ENCODE measurements at regions not wholly inside any gene's neighbourhood (a gene's known extent, or its start where the extent isn't known, plus 50 kb on each side); places are given as distances from the start of the nearest gene placed in this dataset.

DNA sequence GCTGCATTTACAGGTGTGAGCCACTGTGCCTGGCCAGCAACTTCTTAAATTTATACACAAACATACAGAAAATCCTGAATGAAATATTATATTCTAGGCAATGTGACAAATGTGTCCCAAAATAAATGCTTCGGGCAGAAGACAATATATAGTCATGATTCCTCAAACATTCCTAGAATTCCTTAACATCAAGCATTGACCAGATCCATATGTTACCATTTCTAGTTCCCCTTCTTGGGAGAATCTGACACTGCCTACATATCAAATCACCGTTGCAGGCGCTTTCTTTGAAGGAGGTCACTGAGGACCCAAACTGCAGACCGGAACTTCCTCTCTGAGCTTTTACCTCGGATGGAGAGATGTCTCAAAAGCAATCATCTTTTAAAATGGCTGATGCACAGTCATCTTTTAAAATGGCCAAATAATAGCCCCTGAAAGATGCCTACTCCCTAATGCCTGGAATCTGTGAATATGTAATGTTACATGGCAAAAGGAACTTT, 323.5 kb downstream of the PHF14 start:
- no peaks in the 10 kb centered on the region for H3K27me3 ChIP-seq
- H3K36me3 ChIP-seq: no peaks in the 10 kb centered on the region
- no peak overlapping the region for H3K4me3 ChIP-seq
- H3K27ac ChIP-seq: no peak overlapping the region
- DNase-seq (no peak), ATAC-seq (no peak)
- no peaks in the 10 kb centered on the region for H3K4me1 ChIP-seq
- no peaks in the 10 kb centered on the region for H3K9me3 ChIP-seq
- TF ChIP-seq, protein P1, sequence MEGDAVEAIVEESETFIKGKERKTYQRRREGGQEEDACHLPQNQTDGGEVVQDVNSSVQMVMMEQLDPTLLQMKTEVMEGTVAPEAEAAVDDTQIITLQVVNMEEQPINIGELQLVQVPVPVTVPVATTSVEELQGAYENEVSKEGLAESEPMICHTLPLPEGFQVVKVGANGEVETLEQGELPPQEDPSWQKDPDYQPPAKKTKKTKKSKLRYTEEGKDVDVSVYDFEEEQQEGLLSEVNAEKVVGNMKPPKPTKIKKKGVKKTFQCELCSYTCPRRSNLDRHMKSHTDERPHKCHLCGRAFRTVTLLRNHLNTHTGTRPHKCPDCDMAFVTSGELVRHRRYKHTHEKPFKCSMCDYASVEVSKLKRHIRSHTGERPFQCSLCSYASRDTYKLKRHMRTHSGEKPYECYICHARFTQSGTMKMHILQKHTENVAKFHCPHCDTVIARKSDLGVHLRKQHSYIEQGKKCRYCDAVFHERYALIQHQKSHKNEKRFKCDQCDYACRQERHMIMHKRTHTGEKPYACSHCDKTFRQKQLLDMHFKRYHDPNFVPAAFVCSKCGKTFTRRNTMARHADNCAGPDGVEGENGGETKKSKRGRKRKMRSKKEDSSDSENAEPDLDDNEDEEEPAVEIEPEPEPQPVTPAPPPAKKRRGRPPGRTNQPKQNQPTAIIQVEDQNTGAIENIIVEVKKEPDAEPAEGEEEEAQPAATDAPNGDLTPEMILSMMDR (IDR thresholded peaks at IDR 0.05): no peak
- intact Hi-C loops (cut with DNase I): no loop called here

DNA sequence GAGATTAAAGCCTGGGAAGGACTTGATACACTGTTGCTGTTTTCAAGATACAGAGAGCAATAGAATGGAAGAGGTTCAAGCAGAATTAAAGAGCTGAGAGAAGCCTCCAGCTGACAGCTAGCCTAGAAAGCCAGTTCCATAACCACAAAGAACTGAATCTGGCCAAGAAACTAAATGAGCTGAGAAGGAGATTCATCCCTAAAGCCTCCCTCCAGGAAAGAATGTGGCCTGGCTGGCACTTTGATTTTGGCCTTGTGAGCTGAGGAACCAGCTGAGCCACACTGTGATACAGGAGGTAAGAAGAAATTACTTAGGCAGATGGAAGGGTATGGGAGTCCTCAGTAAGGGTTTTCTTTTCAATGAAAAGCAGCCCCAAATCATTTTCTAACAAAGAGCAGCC, 324.1 kb downstream of the PHF14 start:
- no peak for ATAC-seq
- DNase-seq: no peak
- no peak overlapping the region for H3K4me3 ChIP-seq
- no peaks in the 10 kb centered on the region for H3K36me3 ChIP-seq
- intact Hi-C loops (cut with DNase I): no loop called here
- peaks cover 0 to 3% of the 10 kb centered on the region in 2 donors for H3K9me3 ChIP-seq
- H3K27me3 ChIP-seq: no peaks in the 10 kb centered on the region
- TF ChIP-seq, protein P1 (IDR thresholded peaks at IDR 0.05): no peak
- H3K4me1 ChIP-seq: no peaks in the 10 kb centered on the region
- H3K27ac ChIP-seq: no peak overlapping the region

GRCh38 chr7:11298220-11298619, 324.5 kb downstream of the PHF14 start:
- TF ChIP-seq, protein P1 (IDR thresholded peaks at IDR 0.05): no peak
- no peak for DNase-seq
- H3K9me3 ChIP-seq: peaks cover 0 to 5% of the 10 kb centered on the region in 2 donors
- no peaks in the 10 kb centered on the region for H3K4me1 ChIP-seq
- intact Hi-C loops (cut with DNase I): no loop called here
- no peak for ATAC-seq
- no peak overlapping the region for H3K4me3 ChIP-seq
- no peaks in the 10 kb centered on the region for H3K36me3 ChIP-seq
- no peak overlapping the region for H3K27ac ChIP-seq
- no peaks in the 10 kb centered on the region for H3K27me3 ChIP-seq

GRCh38 chr7:11300241-11300640, 326.6 kb downstream of the PHF14 start:
- Histone ChIP-seq H3K4me3 (no peak overlapping the region), H3K4me1 (no peaks in the 10 kb centered on the region), H3K9me3 (peaks cover 0 to 5% of the 10 kb centered on the region in 2 donors), H3K27ac (no peak overlapping the region), H3K27me3 (no peaks in the 10 kb centered on the region), H3K36me3 (no peaks in the 10 kb centered on the region)
- no peak for DNase-seq
- ATAC-seq: no peak
- TF ChIP-seq, protein P1 (IDR thresholded peaks at IDR 0.05): no peak
- intact Hi-C loops (cut with DNase I): no loop called here

DNA sequence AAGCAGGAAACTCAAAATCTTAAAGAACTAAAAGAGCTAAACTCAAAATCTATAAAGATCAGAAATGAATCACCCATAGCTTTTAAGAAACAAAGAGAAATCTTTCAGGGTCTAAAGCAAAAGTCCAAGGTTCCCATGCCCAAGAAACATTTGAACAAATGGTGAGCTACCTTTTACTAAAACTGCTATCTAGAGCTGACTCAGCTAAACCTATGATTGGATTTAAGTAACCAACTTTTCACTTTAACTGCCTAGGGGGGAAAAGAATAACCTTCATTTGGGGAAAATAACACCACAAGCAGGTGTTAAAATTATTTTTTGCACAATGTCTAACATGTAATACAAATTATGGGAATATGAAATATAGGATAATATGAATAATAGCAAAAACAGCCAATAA, 328.4 kb downstream of the PHF14 start:
- intact Hi-C loops (cut with DNase I): no loop called here
- no peaks in the 10 kb centered on the region for H3K27me3 ChIP-seq
- no peak for ATAC-seq

More for the DNA sequence above, 328.4 kb downstream of the PHF14 start:
- DNase-seq: no peak
- H3K4me3 ChIP-seq: no peak overlapping the region
- H3K27ac ChIP-seq: no peak overlapping the region
- no peaks in the 10 kb centered on the region for H3K36me3 ChIP-seq
- TF ChIP-seq, protein P1 (IDR thresholded peaks at IDR 0.05): no peak
- H3K9me3 ChIP-seq: peaks cover 0 to 5% of the 10 kb centered on the region in 2 donors
- no peaks in the 10 kb centered on the region for H3K4me1 ChIP-seq

Measured in left lung (tissue), 4 donors.